ENCODE measurements at regions not wholly inside any gene's neighbourhood (a gene's known extent, or its start where the extent isn't known, plus 50 kb on each side); places are given as distances from the start of the nearest gene placed in this dataset.

DNA sequence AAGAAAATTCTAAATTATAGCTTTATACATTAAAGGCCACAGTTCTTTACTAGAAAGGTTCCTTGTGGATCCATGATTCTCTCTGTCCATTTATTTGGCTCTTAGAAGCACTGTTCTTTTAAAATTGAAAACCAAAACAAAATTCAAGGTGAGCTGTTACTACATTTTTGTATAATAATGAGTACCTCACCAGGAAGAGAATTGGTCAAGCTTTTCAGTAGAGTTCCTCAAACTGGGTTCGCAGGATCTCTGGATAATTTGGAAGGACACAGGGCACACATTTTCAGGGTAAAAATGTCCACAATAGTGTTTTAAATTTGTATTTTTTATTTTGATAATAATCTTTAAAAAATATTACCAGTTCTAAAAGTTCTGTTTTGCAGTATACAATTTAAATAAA is 93.0 kb downstream of the PPP1R3A start:
- ATAC-seq (replicated peaks) (no peak), DNase-seq (no peak)
- no peak overlapping the region for H3K4me3 Mint-ChIP-seq
- H3K36me3 Mint-ChIP-seq (ENCODE audit: insufficient read depth), result no peaks in the 10 kb centered on the region
- no peaks in the 10 kb centered on the region for H3K4me1 Mint-ChIP-seq (ENCODE audit: low read depth in 2 of 2)
- peaks cover 11 to 13% of the 10 kb centered on the region in 2 donors for H3K9me3 Mint-ChIP-seq
- H3K27ac Mint-ChIP-seq, result no peak overlapping the region
- H3K27me3 Mint-ChIP-seq, result no peaks in the 10 kb centered on the region

DNA sequence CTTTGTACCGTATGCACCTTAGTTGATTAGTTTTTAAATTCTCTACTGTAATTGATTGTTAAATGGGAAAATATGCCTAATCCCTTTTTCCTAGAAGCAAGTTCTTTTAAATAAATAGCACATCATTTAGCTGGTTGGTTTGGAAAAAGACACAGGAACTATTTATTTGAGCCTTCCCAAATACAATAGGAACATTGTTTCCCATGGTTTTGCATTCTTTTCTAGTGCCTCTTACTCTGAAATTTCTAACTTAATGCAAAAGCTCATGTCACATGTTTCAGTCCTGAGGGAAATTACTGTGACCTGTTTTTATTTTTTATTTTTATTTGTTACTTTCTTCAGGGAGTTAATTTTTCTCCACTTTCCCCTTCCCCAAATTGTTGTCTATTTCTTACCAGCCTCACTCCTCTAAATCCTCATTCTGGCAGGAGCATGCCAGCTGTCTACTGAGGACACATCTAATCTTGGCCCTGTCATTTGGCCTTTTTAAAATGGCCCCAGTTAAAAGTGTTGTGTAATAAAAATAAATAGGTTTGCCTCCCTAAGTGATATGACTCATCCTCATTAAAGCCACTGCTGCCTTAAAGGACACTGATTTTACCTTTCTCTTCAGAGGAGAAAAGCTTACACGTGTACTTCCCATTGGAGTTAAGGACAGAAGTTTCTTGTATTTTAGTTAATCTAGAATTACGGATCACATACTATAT is 94.5 kb downstream of the PPP1R3A start:
- H3K27me3 Mint-ChIP-seq, result no peaks in the 10 kb centered on the region
- ATAC-seq (replicated peaks), result no peak
- H3K27ac Mint-ChIP-seq, result no peak overlapping the region
- no peak for DNase-seq
- H3K9me3 Mint-ChIP-seq, result peaks cover 12 to 13% of the 10 kb centered on the region in 2 donors
- H3K4me3 Mint-ChIP-seq, result no peak overlapping the region
- no peaks in the 10 kb centered on the region for H3K36me3 Mint-ChIP-seq (ENCODE audit: insufficient read depth)
- no peaks in the 10 kb centered on the region for H3K4me1 Mint-ChIP-seq (ENCODE audit: low read depth in 2 of 2)

DNA sequence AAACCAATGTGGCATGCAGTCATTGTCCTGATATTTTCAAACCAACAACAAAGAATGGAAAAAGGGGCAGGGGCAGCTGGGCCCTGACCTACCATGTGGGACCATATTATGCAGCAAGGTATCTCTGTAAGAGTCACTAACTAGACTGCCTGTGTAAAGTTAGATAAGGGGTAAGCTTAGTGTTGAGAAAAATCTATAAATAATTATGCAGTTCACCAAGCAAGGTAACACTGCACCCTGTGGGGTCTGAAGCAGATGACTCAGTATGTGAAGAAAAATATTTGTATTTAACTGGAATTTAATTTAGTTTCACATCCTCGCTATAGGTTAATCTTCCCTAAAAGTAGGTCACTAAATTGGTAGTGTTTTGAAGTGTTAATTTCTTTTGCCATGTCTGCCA is 99.3 kb downstream of the PPP1R3A start:
- Mint-ChIP-seq H3K27ac (no peak overlapping the region), H3K4me1 (ENCODE audit: low read depth in 2 of 2) (no peaks in the 10 kb centered on the region), H3K9me3 (peaks cover 6 to 9% of the 10 kb centered on the region in 2 donors), H3K27me3 (no peaks in the 10 kb centered on the region), H3K4me3 (no peak overlapping the region), H3K36me3 (ENCODE audit: insufficient read depth) (no peaks in the 10 kb centered on the region)
- DNase-seq (no peak), ATAC-seq (replicated peaks) (no peak)

DNA sequence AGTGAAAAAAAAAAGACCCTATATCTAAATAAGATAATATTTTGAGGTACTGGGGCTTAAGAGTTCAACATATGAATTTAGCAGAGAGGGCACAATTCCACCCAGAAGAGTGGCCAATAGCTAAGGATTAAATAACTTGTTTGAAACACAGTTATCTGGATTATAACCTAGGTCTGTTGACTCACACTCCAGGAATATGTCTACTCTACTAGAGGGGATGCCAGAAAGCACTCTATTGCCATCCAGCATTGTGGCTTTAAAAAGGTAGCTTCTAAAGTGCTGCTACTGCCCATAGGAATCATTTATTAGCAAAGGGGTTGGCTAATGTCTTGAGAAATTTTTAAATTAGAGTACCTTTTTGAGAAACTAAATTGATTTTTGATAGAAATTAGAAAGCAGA is 102.2 kb downstream of the PPP1R3A start:
- Mint-ChIP-seq H3K36me3 (ENCODE audit: insufficient read depth) (no peaks in the 10 kb centered on the region), H3K9me3 (peaks cover 4 to 9% of the 10 kb centered on the region in 2 donors), H3K4me3 (no peak overlapping the region), H3K27ac (no peak overlapping the region), H3K27me3 (no peaks in the 10 kb centered on the region), H3K4me1 (ENCODE audit: low read depth in 2 of 2) (no peaks in the 10 kb centered on the region)
- no peak for ATAC-seq (replicated peaks)
- DNase-seq, result no peak

DNA sequence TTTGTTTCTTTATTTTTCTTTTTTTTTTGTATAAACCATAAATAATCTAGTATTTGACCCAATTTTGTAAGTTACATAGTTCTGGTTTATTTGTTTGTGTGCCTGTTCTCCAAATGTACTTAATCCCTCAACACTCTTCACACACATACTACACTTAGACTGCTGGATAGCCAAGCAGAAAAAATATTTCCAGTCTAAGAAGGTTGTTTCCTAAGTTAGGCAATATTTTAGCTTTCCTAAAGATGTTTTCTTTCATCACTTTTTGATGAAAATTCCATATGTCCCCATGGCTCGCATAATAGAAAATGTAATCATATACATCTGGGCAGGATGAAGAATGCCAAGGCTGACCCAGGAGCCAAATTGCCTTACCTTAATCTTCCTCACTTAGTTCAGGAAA is 105.3 kb downstream of the PPP1R3A start:
- Mint-ChIP-seq H3K9me3 (peaks cover 3 to 5% of the 10 kb centered on the region in 2 donors), H3K4me3 (no peak overlapping the region), H3K27ac (no peak overlapping the region), H3K36me3 (ENCODE audit: insufficient read depth) (no peaks in the 10 kb centered on the region), H3K27me3 (no peaks in the 10 kb centered on the region), H3K4me1 (ENCODE audit: low read depth in 2 of 2) (no peaks in the 10 kb centered on the region)
- no peak for ATAC-seq (replicated peaks)
- no peak for DNase-seq

DNA sequence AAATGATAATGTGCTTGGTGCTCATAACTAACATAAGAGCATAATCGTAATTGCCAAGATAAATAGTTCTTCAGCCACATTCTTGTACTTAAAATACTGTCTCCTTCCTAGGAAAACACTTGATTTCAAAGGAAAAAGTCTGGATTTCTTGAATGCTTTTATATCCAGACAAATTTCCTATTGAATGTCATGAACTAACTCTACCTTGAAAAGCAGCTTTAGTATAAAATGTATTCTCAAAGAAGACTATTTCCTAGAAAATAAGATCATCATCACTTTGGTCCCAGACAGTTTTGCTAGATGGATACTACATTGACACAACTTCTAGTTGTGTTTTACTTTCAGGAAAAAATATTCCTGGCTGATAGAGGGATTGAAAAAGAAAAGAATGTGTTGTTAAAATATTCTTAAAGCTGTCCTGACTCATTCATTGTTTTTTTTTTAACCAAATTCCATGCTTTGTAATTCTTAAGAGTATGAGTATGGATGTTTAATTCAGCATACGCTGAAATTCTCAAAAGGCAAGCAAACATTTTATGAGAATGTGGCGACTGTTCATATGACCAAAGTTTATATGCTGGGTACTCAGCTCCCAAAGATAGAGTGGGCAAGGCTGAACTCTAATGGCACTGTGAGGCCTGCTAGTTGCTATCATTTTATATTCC is 106.1 kb downstream of the PPP1R3A start:
- Mint-ChIP-seq H3K36me3 (ENCODE audit: insufficient read depth) (no peaks in the 10 kb centered on the region), H3K9me3 (peaks cover 3 to 5% of the 10 kb centered on the region in 2 donors), H3K4me3 (no peak overlapping the region), H3K27ac (no peak overlapping the region), H3K4me1 (ENCODE audit: low read depth in 2 of 2) (no peaks in the 10 kb centered on the region), H3K27me3 (no peaks in the 10 kb centered on the region)
- DNase-seq (no peak), ATAC-seq (replicated peaks) (no peak)

DNA sequence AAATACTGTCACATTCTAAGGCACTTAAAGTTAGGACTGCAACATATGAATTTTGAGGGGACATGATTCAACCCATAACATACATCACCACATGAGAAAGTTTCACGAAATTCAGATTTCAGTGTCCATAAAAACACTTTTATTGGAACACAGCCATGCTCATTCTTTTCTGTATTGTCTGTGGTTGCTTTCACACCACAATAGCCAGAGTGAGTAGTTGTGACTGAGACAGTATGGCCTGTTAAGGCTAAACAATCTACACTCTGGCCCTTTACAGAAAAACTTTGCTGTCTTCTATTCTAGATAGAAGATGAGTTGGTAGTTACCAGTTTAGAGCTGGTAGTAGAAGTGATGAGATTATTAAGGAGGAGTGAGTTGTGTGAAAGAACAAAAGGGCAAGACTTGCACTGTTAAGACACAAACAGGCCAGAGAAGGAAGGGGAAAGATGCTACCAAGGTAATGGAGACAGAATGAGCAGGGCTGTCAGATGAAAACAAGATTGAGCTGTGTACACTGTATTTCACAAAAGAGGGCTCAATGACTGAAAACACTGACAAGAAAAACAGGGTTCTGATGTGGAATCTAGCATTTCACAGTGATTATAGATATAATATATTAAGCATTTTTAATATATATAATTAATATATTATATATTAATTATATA is 108.6 kb downstream of the PPP1R3A start:
- H3K27me3 Mint-ChIP-seq, result no peaks in the 10 kb centered on the region
- no peaks in the 10 kb centered on the region for H3K4me1 Mint-ChIP-seq (ENCODE audit: low read depth in 2 of 2)
- no peak for ATAC-seq (replicated peaks)
- DNase-seq, result no peak
- H3K4me3 Mint-ChIP-seq, result no peak overlapping the region
- H3K27ac Mint-ChIP-seq, result no peak overlapping the region
- H3K36me3 Mint-ChIP-seq (ENCODE audit: insufficient read depth), result no peaks in the 10 kb centered on the region
- H3K9me3 Mint-ChIP-seq, result peaks cover 0 to 5% of the 10 kb centered on the region in 2 donors

DNA sequence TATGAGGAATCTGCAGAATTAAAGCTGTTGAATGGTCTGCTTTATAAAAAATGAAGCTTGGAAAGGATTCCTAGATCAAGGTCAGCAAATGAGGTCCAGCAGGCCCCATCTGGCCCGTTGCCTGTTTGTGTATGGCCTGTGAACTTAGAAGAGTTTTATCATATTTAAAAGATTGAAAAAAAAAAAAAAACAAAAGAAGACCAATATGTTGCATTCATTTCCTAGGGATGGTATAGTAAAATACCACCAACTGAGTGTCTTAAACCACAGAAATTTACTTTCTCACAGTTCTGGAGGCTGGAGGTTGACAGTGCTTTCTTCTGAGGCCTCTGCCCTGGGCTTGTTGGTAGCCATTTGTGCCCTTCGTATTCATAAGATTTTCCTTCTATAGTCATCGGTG is 109.2 kb downstream of the PPP1R3A start:
- H3K4me1 Mint-ChIP-seq (ENCODE audit: low read depth in 2 of 2), result no peaks in the 10 kb centered on the region
- no peak overlapping the region for H3K4me3 Mint-ChIP-seq
- ATAC-seq (replicated peaks), result no peak
- H3K27ac Mint-ChIP-seq, result no peak overlapping the region
- DNase-seq, result no peak
- no peaks in the 10 kb centered on the region for H3K36me3 Mint-ChIP-seq (ENCODE audit: insufficient read depth)
- no peaks in the 10 kb centered on the region for H3K27me3 Mint-ChIP-seq
- H3K9me3 Mint-ChIP-seq, result peaks cover 0 to 5% of the 10 kb centered on the region in 2 donors

DNA sequence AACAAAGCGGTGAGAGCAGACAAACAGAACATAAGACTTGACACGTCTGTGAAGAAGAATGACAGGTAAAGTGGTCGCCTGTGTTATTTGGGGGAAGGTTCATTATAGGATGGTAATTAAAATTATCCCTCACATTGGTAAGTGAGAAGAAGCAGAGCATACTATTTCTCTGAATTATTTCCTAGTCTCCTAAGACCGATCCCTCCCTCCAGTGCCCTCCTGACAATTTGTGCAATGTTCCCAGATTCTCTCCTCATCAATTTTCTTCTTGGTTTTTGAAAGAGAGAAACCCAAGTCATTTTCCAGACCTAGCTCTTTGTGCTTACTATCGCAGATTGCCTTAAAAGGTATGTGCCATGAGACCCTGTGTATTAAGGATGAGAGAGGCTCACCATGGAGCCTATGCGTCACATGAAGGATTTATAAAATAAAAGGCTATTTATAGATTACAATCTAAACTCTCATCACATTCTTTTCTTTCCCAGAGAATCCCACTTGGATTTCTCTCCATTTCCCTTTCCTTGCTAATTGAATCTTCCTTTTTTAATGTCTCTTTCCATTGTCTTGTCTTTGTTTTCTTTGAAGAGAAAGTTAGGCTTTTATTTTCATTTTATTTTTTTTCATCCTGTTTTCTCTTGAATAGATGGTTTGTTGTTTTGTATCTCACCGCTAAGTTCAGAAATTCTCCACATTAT is 112.0 kb downstream of the PPP1R3A start:
- ATAC-seq (replicated peaks), result no peak
- Mint-ChIP-seq H3K9me3 (peaks cover 5 to 13% of the 10 kb centered on the region in 2 donors), H3K4me1 (ENCODE audit: low read depth in 2 of 2) (no peaks in the 10 kb centered on the region), H3K27ac (no peak overlapping the region), H3K36me3 (ENCODE audit: insufficient read depth) (no peaks in the 10 kb centered on the region), H3K27me3 (no peaks in the 10 kb centered on the region), H3K4me3 (no peak overlapping the region)
- no peak for DNase-seq

DNA sequence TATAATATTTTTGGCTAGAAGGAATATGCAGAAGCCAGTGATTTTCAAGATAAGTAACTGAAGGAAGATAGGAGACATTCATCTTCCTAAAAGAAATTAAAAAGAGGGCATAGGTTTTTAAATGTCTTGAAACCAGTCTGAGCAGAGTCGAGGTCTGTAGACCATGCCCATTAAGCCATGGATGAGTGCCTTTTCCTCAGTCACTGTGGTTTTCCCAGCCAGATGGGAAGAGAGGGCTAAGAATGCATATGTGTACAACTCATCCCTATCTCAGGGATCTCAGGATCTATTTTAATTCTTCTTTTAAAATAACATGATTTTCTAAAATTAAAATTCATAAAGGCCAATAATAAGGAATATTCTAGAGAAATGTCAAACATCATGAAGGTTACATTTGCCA is 112.8 kb downstream of the PPP1R3A start:
- Mint-ChIP-seq H3K27ac (no peak overlapping the region), H3K36me3 (ENCODE audit: insufficient read depth) (no peaks in the 10 kb centered on the region), H3K4me3 (no peak overlapping the region), H3K4me1 (ENCODE audit: low read depth in 2 of 2) (no peaks in the 10 kb centered on the region), H3K27me3 (no peaks in the 10 kb centered on the region), H3K9me3 (peaks cover 5 to 13% of the 10 kb centered on the region in 2 donors)
- ATAC-seq (replicated peaks) (no peak), DNase-seq (no peak)

DNA sequence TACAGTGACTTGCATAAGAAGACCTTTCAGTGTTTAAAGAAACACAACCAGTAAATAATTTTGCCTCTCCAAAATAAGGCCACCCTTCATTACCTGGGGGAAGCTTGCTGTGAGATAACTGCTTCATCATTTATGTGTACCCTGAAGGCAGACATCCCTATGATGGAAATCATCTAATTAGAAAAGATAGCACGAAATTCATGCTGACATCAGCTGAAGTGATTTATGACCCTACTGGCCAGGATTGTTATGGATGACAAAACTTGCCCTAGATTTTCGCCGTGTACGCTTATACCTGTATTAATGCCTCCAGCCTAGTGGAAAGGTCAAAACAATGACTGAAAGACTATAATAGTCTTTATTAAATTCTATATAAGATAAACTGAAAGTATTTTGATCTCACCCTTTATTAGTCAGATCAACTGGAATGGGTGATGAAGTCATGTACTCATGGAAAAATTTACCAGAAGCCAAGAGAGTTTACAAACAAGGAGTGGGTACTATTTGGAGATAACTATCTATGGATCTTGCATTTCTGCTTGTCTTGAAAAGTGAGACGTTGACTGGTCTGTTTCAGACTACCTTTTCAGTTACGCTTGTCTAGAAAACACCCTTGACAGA is 114.2 kb downstream of the PPP1R3A start:
- no peak overlapping the region for H3K4me3 Mint-ChIP-seq
- peaks cover 6 to 8% of the 10 kb centered on the region in 2 donors for H3K9me3 Mint-ChIP-seq
- no peak for DNase-seq
- no peaks in the 10 kb centered on the region for H3K36me3 Mint-ChIP-seq (ENCODE audit: insufficient read depth)
- H3K27me3 Mint-ChIP-seq, result no peaks in the 10 kb centered on the region
- ATAC-seq (replicated peaks), result no peak
- H3K4me1 Mint-ChIP-seq (ENCODE audit: low read depth in 2 of 2), result no peaks in the 10 kb centered on the region
- no peak overlapping the region for H3K27ac Mint-ChIP-seq

DNA sequence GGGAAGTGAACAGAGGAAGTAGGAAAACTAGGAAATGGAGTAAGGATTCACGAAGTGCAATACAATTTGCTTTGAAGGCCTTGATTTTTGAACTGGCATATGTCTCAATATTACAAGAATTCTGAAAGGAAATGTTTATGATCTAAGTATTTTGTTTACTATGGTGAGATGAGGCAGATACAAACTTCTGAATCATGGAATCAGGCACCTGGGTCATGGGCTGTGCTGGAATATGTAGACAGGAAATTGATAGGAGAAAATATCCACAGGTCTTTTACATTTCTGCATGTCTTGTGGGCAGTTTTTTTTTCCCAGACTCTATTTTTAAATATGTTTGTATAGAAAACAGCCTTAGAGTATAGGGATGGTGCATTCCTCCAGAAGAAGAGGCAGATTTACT is 117.1 kb downstream of the PPP1R3A start:
- DNase-seq, result no peak
- Mint-ChIP-seq H3K27ac (no peak overlapping the region), H3K27me3 (no peaks in the 10 kb centered on the region), H3K4me3 (no peak overlapping the region), H3K4me1 (ENCODE audit: low read depth in 2 of 2) (no peaks in the 10 kb centered on the region), H3K36me3 (ENCODE audit: insufficient read depth) (no peaks in the 10 kb centered on the region), H3K9me3 (peaks cover 6 to 8% of the 10 kb centered on the region in 2 donors)
- no peak for ATAC-seq (replicated peaks)

DNA sequence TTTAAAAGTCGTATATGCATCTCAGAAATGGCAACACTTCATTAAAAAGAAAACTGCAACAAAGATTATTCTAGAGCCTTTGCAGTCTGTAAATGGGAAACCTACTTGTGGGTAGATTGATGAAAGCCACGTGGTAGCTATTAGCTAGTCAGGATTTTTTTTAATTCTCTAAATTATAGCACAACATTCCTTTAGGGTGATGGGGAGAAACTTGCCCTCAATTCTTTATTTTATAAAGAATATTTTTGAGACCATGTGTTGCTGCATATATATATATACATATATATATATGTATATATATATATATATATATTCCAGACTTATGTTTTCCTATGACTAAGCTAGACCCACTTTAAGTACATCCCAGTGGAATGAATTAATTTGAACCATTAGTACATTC is 118.0 kb downstream of the PPP1R3A start:
- Mint-ChIP-seq H3K36me3 (ENCODE audit: insufficient read depth) (no peaks in the 10 kb centered on the region), H3K4me3 (no peak overlapping the region), H3K9me3 (peaks cover 6 to 8% of the 10 kb centered on the region in 2 donors), H3K27ac (no peak overlapping the region), H3K4me1 (ENCODE audit: low read depth in 2 of 2) (no peaks in the 10 kb centered on the region), H3K27me3 (no peaks in the 10 kb centered on the region)
- ATAC-seq (replicated peaks) (no peak), DNase-seq (no peak)
